GM12878 (cell line): ENCODE measurements at regions not wholly inside any gene's neighbourhood (a gene's known extent, or its start where the extent isn't known, plus 50 kb on each side); places are given as distances from the start of the nearest gene placed in this dataset.

ENCODE experiments used
- ATAC-seq: fragments of 200-7000 bp; cut with Tn5 transposase; 3 replicates; pipeline ENCODE4 v1.9.1; 2020; ENCODE audit warnings: mild to moderate bottlenecking, moderate library complexity
- BruUV-seq: library from RNA; stranded (reverse); fragments of 400-500 nt; replicated peaks from 2 replicates; lab custom pipeline; 2021; lab: Mats Ljungman, UMichigan
- CTCF ChIA-PET: fragments of 300-600 bp; sonication (Branson Sonifier 250); formaldehyde crosslinking; extraction: SDS; loops from one replicate; lab custom pipeline; 2021; ENCODE audit warnings: inconsistent platforms; lab: Yijun Ruan, JAX
- POLR2A ChIA-PET: fragments of 350-600 bp; formaldehyde crosslinking; extraction: SDS; loops from one replicate; lab custom pipeline; 2021; ENCODE audit warnings: inconsistent platforms; lab: Charles Lee
- RAD21 ChIA-PET: fragments of 300-600 bp; sonication (Branson Sonifier 250); formaldehyde crosslinking; loops from one replicate; lab custom pipeline; 2023; ENCODE audit warnings: antibody characterized with exemption; ENCODE audit not compliant: unreplicated experiment; lab: Charles Lee
- SMC1A ChIA-PET: fragments of 300-600 bp; sonication (Branson Sonifier 250); formaldehyde crosslinking; loops from one replicate; lab custom pipeline; 2023; ENCODE audit not compliant: unreplicated experiment, uncharacterized antibody; lab: Charles Lee
- DNase-seq: peaks from one replicate; pipeline ENCODE4 v3.0.0-alpha.2; 2011; ENCODE audit warnings: low read depth, low spot score
- FAIRE-seq: peaks from 3 replicates; lab custom pipeline; 2011; peaks lifted over from hg19 to GRCh38; lab: Jason Lieb, UNC
- H2AFZ ChIP-seq: 2 replicates; pipeline ENCODE4 v1.6.0; 2011; ENCODE audit warnings: low read depth, low read length, control low read depth; ENCODE audit not compliant: control insufficient read depth
- H3K27ac ChIP-seq: 2 replicates; pipeline ENCODE4 v1.5.1; 2011; ENCODE audit warnings: control low read depth; ENCODE audit not compliant: control insufficient read depth, insufficient read depth
- H3K27me3 ChIP-seq, 2 experiments: replicated peaks in 1 of 2; 2 replicates each; pipeline versions ENCODE4 v1.6.0 to v1.6.1; 2011; ENCODE audit warnings: low read length in 1 of 2; ENCODE audit not compliant: control insufficient read depth in 2 of 2, insufficient read depth in 2 of 2
- H3K36me3 ChIP-seq, 2 experiments: 2 replicates each; pipeline ENCODE4 v1.5.1; 2011; ENCODE audit warnings: low read length in 1 of 2; ENCODE audit not compliant: control insufficient read depth in 2 of 2, insufficient read depth in 2 of 2
- H3K4me1 ChIP-seq: 2 replicates; pipeline ENCODE4 v1.6.1; 2011; ENCODE audit warnings: mild to moderate bottlenecking, low read length, moderate library complexity, mixed read lengths; ENCODE audit not compliant: control insufficient read depth, insufficient read depth
- H3K4me2 ChIP-seq: 2 replicates; pipeline ENCODE4 v1.6.0; 2011; ENCODE audit warnings: control low read depth; ENCODE audit not compliant: control insufficient read depth, insufficient read depth
- H3K4me3 ChIP-seq: fragments of 200-600 bp; sonication (generic); 2 replicates; pipeline ENCODE4 v1.5.1; 2016
- H3K79me2 ChIP-seq: 2 replicates; pipeline ENCODE4 v1.6.0; 2011; ENCODE audit warnings: low read length; ENCODE audit not compliant: control insufficient read depth, insufficient read depth
- H3K9ac ChIP-seq: 2 replicates; pipeline ENCODE4 v1.8.0; 2011; ENCODE audit warnings: low read length, control low read depth, mixed read lengths; ENCODE audit not compliant: control insufficient read depth, insufficient read depth
- H3K9me3 ChIP-seq: replicated peaks from 3 replicates; pipeline ENCODE4 v1.5.1; 2011; ENCODE audit warnings: mild to moderate bottlenecking, low read length; ENCODE audit not compliant: control insufficient read depth, insufficient read depth
- H4K20me1 ChIP-seq: 2 replicates; pipeline ENCODE4 v1.6.0; 2011; ENCODE audit not compliant: control insufficient read depth, insufficient read depth
- CBFB ChIP-seq: IDR thresholded peaks from 2 replicates; pipeline ENCODE4 v1.6.1; 2016; ENCODE audit warnings: antibody characterized with exemption, low read depth
- CHD2 ChIP-seq: IDR thresholded peaks from 2 replicates; pipeline ENCODE4 v1.6.1; 2011; ENCODE audit warnings: low read depth, low read length, improper control_type of control experiment, borderline replicate concordance
- EP300 ChIP-seq, 2 experiments: fragments of 150-350 bp in 1 of 2; IDR thresholded peaks; 2 replicates each; pipeline ENCODE4 v1.6.1; 2011 to 2012; ENCODE audit warnings: low read depth in 2 of 2, low read length in 2 of 2, borderline replicate concordance in 1 of 2, improper control_type of control experiment in 1 of 2, inconsistent platforms in 1 of 2; ENCODE audit not compliant: control insufficient read depth in 1 of 2
- ETV6 ChIP-seq, 2 experiments: fragments of 450-650 bp in 1 of 2; IDR thresholded peaks in 1 of 2; conservative IDR thresholded peaks in 1 of 2; 2 replicates each; pipeline ENCODE4 v1.6.1; 2014; ENCODE audit warnings: antibody characterized with exemption in 1 of 2, borderline replicate concordance in 1 of 2, low read depth in 1 of 2, mild to moderate bottlenecking in 1 of 2, moderate library complexity in 1 of 2
- JUND ChIP-seq: IDR thresholded peaks from 2 replicates; pipeline ENCODE4 v1.6.1; 2012; ENCODE audit warnings: low read depth, mild to moderate bottlenecking, low read length, improper control_type of control experiment, moderate library complexity
- NFYA ChIP-seq: IDR thresholded peaks from 2 replicates; pipeline ENCODE4 v1.6.1; 2011; ENCODE audit warnings: low read depth, mild to moderate bottlenecking, low read length, improper control_type of control experiment, borderline replicate concordance
- RCOR1 ChIP-seq: conservative IDR thresholded peaks from 2 replicates; pipeline ENCODE4 v1.6.1; 2012; ENCODE audit warnings: low read depth, low read length, improper control_type of control experiment
- YY1 ChIP-seq: IDR thresholded peaks from 2 replicates; pipeline ENCODE4 v1.6.1; 2011; ENCODE audit warnings: low read depth, mild to moderate bottlenecking, low read length
- ZNF384 ChIP-seq: IDR thresholded peaks from 2 replicates; pipeline ENCODE4 v1.6.1; 2012; ENCODE audit warnings: low read depth, mild to moderate bottlenecking, low read length, improper control_type of control experiment, borderline replicate concordance
- WGBS: methylation state at CpG from one replicate; pipeline ENCODE4 v1.1.6; 2016; ENCODE audit warnings: low lambda C conversion rate; ENCODE audit not compliant: insufficient replicate concordance, insufficient coverage; ENCODE audit errors: missing lambda C conversion rate; 5-methylcytosine and 5-hydroxymethylcytosine counted together
- in situ Hi-C: fragments of 300-500 bp; cut with MboI; formaldehyde crosslinking; loops from 9 replicates; pipeline ENCODE4 v1.14.3; 2018; ENCODE audit warnings: mixed read lengths
- intact Hi-C: fragments of 100-400 bp; cut with micrococcal nuclease; formaldehyde crosslinking; loops from one replicate; pipeline ENCODE4 v1.14.2; 2022; ENCODE audit not compliant: unreplicated experiment
- TF ChIP-seq, protein P1 (sequence below): fragments of 450-650 bp; formaldehyde crosslinking; IDR thresholded peaks from 2 replicates; pipeline ENCODE4 v1.4.0; 2022; ENCODE audit warnings: mild to moderate bottlenecking, moderate library complexity
- TF ChIP-seq, protein P2 (sequence below): fragments of 450-650 bp; IDR thresholded peaks from 2 replicates; pipeline ENCODE4 v1.6.1; 2017; ENCODE audit warnings: mild to moderate bottlenecking, moderate library complexity
- TF ChIP-seq, protein P3 (sequence below): IDR thresholded peaks from 2 replicates; pipeline ENCODE4 v1.6.1; 2011; ENCODE audit warnings: borderline replicate concordance, low read depth, mild to moderate bottlenecking, moderate library complexity, mixed read lengths, low read length; ENCODE audit not compliant: insufficient read depth; ENCODE audit errors: extremely low read length
- TF ChIP-seq, protein P4 (sequence below): fragments of 450-650 bp; IDR thresholded peaks from 2 replicates; pipeline ENCODE4 v1.6.1; 2016; ENCODE audit warnings: mild to moderate bottlenecking

DNA sequence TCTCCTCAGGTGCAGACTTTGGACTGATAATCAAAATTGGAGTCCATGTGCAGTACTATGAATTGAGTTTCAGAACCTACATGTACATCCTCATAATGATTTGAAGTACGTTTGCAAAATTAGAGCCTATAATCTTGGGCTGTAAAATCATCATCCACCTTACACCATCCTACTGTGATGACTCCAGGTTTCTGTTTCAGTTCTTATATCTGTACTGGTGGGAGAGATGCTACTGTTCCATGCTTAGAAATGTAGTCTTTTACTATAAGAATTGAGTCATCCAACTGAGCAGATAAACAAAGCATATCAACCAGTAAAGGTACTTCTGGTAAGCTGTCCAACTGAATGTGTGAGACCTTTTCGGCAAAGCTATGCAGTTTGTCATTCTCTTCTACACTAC lies 586.3 kb upstream of the FAM174A start:
- CTCF ChIA-PET = no interaction called here
- H3K36me3 ChIP-seq = no peaks in the 10 kb centered on the region
- POLR2A ChIA-PET = no interaction called here
- H3K27ac ChIP-seq = no peak overlapping the region
- FAIRE-seq = no peak
- ATAC-seq = no peak
- intact Hi-C loops (no loop called here), in situ Hi-C loops (no loop called here)
- H3K79me2 ChIP-seq = no peaks in the 10 kb centered on the region
- no peaks in the 10 kb centered on the region for H3K4me1 ChIP-seq
- no peak overlapping the region for H2AFZ ChIP-seq
- BruUV-seq = no TSS peak
- SMC1A ChIA-PET = interaction anchor here (1.1 kb wide), 1 partner anchor 12 kb away, joined by 3 read pairs; no protein-coding TSS in a partner anchor
- H3K27me3 ChIP-seq = no peaks in the 10 kb centered on the region
- WGBS = 28% methylated on average over 2 of the region's 2 CpGs
- no peak overlapping the region for H3K4me2 ChIP-seq
- H3K9ac ChIP-seq = no peak overlapping the region
- no peaks in the 10 kb centered on the region for H3K9me3 ChIP-seq
- no peaks in the 10 kb centered on the region for H4K20me1 ChIP-seq
- DNase-seq = no peak
- RAD21 ChIA-PET = no interaction called here
- H3K4me3 ChIP-seq = no peak overlapping the region
- TF ChIP-seq EP300 (IDR thresholded peaks at IDR 0.05; ENCODE audit: borderline replicate concordance in 1 of 2, control insufficient read depth in 1 of 2, low read depth in 2 of 2, low read length in 2 of 2) (no peak), YY1 (no peak), ETV6 (conservative IDR thresholded peaks at IDR 0.05 in 1 of 2, IDR thresholded peaks at IDR 0.05 in 1 of 2; ENCODE audit: borderline replicate concordance in 1 of 2, low read depth in 1 of 2) (no peak), JUND (no peak), NFYA (no peak), CHD2 (no peak), ZNF384 (no peak), CBFB (no peak), RCOR1 (no peak)
- TF ChIP-seq, protein P1, sequence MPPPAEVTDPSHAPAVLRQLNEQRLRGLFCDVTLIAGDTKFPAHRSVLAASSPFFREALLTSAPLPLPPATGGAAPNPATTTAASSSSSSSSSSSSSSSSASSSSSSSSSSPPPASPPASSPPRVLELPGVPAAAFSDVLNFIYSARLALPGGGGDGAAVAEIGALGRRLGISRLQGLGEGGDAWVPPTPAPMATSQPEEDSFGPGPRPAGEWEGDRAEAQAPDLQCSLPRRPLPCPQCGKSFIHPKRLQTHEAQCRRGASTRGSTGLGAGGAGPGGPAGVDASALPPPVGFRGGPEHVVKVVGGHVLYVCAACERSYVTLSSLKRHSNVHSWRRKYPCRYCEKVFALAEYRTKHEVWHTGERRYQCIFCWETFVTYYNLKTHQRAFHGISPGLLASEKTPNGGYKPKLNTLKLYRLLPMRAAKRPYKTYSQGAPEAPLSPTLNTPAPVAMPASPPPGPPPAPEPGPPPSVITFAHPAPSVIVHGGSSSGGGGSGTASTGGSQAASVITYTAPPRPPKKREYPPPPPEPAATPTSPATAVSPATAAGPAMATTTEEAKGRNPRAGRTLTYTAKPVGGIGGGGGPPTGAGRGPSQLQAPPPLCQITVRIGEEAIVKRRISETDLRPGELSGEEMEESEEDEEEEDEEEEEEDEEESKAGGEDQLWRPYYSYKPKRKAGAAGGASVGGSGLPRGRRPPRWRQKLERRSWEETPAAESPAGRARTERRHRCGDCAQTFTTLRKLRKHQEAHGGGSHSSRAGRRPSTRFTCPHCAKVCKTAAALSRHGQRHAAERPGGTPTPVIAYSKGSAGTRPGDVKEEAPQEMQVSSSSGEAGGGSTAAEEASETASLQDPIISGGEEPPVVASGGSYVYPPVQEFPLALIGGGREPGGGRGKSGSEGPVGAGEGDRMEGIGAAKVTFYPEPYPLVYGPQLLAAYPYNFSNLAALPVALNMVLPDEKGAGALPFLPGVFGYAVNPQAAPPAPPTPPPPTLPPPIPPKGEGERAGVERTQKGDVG (CRISPR knock-in tag) = no peak
- TF ChIP-seq, protein P2, sequence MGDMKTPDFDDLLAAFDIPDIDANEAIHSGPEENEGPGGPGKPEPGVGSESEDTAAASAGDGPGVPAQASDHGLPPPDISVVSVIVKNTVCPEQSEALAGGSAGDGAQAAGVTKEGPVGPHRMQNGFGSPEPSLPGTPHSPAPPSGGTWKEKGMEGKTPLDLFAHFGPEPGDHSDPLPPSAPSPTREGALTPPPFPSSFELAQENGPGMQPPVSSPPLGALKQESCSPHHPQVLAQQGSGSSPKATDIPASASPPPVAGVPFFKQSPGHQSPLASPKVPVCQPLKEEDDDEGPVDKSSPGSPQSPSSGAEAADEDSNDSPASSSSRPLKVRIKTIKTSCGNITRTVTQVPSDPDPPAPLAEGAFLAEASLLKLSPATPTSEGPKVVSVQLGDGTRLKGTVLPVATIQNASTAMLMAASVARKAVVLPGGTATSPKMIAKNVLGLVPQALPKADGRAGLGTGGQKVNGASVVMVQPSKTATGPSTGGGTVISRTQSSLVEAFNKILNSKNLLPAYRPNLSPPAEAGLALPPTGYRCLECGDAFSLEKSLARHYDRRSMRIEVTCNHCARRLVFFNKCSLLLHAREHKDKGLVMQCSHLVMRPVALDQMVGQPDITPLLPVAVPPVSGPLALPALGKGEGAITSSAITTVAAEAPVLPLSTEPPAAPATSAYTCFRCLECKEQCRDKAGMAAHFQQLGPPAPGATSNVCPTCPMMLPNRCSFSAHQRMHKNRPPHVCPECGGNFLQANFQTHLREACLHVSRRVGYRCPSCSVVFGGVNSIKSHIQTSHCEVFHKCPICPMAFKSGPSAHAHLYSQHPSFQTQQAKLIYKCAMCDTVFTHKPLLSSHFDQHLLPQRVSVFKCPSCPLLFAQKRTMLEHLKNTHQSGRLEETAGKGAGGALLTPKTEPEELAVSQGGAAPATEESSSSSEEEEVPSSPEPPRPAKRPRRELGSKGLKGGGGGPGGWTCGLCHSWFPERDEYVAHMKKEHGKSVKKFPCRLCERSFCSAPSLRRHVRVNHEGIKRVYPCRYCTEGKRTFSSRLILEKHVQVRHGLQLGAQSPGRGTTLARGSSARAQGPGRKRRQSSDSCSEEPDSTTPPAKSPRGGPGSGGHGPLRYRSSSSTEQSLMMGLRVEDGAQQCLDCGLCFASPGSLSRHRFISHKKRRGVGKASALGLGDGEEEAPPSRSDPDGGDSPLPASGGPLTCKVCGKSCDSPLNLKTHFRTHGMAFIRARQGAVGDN = no peak
- TF ChIP-seq, protein P3, sequence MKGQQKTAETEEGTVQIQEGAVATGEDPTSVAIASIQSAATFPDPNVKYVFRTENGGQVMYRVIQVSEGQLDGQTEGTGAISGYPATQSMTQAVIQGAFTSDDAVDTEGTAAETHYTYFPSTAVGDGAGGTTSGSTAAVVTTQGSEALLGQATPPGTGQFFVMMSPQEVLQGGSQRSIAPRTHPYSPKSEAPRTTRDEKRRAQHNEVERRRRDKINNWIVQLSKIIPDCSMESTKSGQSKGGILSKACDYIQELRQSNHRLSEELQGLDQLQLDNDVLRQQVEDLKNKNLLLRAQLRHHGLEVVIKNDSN = no peak
- TF ChIP-seq, protein P4, sequence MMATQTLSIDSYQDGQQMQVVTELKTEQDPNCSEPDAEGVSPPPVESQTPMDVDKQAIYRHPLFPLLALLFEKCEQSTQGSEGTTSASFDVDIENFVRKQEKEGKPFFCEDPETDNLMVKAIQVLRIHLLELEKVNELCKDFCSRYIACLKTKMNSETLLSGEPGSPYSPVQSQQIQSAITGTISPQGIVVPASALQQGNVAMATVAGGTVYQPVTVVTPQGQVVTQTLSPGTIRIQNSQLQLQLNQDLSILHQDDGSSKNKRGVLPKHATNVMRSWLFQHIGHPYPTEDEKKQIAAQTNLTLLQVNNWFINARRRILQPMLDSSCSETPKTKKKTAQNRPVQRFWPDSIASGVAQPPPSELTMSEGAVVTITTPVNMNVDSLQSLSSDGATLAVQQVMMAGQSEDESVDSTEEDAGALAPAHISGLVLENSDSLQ = no peak
